ENCODE measurements at regions not wholly inside any gene's neighbourhood (a gene's known extent, or its start where the extent isn't known, plus 50 kb on each side); places are given as distances from the start of the nearest gene placed in this dataset.

DNA sequence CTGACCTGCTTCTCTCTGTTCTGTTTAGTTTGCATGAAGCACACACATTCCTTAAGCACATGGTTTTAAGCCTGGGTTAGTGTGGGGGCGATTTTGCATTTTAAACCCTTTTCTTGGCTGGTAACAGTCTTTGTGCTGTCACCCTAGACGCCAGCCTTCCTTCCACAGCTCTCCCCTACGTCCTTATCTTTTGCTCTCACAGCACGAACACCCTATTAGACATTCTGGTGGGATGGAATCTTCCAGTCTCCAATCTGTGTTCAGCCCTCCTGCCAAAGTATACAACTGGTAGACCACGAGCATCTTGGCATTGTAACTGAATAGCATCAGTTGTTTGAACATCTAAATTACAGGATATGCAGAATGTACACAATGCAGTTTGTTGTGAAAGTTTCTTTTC is 316.9 kb upstream of the IRX2 start:
- Histone ChIP-seq H3K4me1 (ENCODE audit: low read depth, poor library complexity, severe bottlenecking) (no peaks in the 10 kb centered on the region), H3K36me3 (ENCODE audit: insufficient read depth) (no peaks in the 10 kb centered on the region), H4K20me1 (ENCODE audit: insufficient read depth) (no peaks in the 10 kb centered on the region), H3K27me3 (ENCODE audit: insufficient read depth, low read depth) (no peaks in the 10 kb centered on the region), H3K4me3 (IDR thresholded peaks at IDR 0.05; ENCODE audit: insufficient read depth, low read depth, low read length) (no peak overlapping the region), H3K9ac (no peak overlapping the region), H3K4me2 (no peak overlapping the region), H2AFZ (ENCODE audit: low read depth) (no peak overlapping the region), H3K27ac (no peak overlapping the region), H3K79me2 (ENCODE audit: insufficient read depth, low read depth) (no peaks in the 10 kb centered on the region)
- TF ChIP-seq CTCF (conservative IDR thresholded peaks at IDR 0.05; ENCODE audit: low read depth, low read length) = no peak

- no peak overlapping the region for H3K27ac ChIP-seq
- H4K20me1 ChIP-seq (ENCODE audit: insufficient read depth) = no peaks in the 10 kb centered on the region
- TF ChIP-seq CTCF (conservative IDR thresholded peaks at IDR 0.05; ENCODE audit: low read depth, low read length) = no peak
- H3K27me3 ChIP-seq (ENCODE audit: insufficient read depth, low read depth) = no peaks in the 10 kb centered on the region
- H2AFZ ChIP-seq (ENCODE audit: low read depth) = no peak overlapping the region
- H3K4me3 ChIP-seq (IDR thresholded peaks at IDR 0.05; ENCODE audit: insufficient read depth, low read depth, low read length) = no peak overlapping the region
- H3K4me1 ChIP-seq (ENCODE audit: low read depth, poor library complexity, severe bottlenecking) = no peaks in the 10 kb centered on the region
- no peak overlapping the region for H3K4me2 ChIP-seq
- H3K9ac ChIP-seq = no peak overlapping the region
- H3K36me3 ChIP-seq (ENCODE audit: insufficient read depth) = no peaks in the 10 kb centered on the region
- H3K79me2 ChIP-seq (ENCODE audit: insufficient read depth, low read depth) = no peaks in the 10 kb centered on the region
Observed at GRCh38 chr5:3060283-3060682, 308.8 kb upstream of the IRX2 start.

DNA sequence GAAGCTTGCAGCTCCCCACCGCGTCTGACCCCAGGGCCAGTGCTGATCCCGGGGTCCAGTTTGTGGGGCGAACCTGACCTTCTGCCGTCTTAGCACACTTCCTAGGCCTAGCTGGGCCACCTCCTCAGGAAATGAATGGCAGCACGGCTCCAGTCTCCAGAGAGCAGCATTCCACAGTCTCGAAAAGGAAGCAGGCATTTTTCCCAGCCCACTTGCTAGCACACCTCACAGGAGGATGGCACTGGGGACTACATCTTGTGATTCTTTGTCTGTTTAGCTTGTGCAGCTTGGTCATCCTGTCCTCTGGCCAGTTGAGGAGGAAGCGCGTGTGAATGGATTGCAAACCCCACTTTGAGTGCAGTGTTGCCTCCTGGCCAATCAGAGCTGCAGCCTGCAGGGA is 308.0 kb upstream of the IRX2 start:
- H3K27ac ChIP-seq = no peak overlapping the region
- H3K9ac ChIP-seq = no peak overlapping the region
- H3K4me2 ChIP-seq = no peak overlapping the region
- H3K36me3 ChIP-seq (ENCODE audit: insufficient read depth) = no peaks in the 10 kb centered on the region
- H3K27me3 ChIP-seq (ENCODE audit: insufficient read depth, low read depth) = no peaks in the 10 kb centered on the region
- no peak overlapping the region for H2AFZ ChIP-seq (ENCODE audit: low read depth)
- no peaks in the 10 kb centered on the region for H3K4me1 ChIP-seq (ENCODE audit: low read depth, poor library complexity, severe bottlenecking)
- no peak overlapping the region for H3K4me3 ChIP-seq (IDR thresholded peaks at IDR 0.05; ENCODE audit: insufficient read depth, low read depth, low read length)
- no peaks in the 10 kb centered on the region for H3K79me2 ChIP-seq (ENCODE audit: insufficient read depth, low read depth)
- no peaks in the 10 kb centered on the region for H4K20me1 ChIP-seq (ENCODE audit: insufficient read depth)
- no peak for TF ChIP-seq CTCF (conservative IDR thresholded peaks at IDR 0.05; ENCODE audit: low read depth, low read length)

GRCh38 chr5:3058942-3059341 is 307.5 kb upstream of the IRX2 start:
- no peaks in the 10 kb centered on the region for H3K4me1 ChIP-seq (ENCODE audit: low read depth, poor library complexity, severe bottlenecking)
- no peak overlapping the region for H3K9ac ChIP-seq
- no peak overlapping the region for H3K27ac ChIP-seq
- no peak overlapping the region for H3K4me3 ChIP-seq (IDR thresholded peaks at IDR 0.05; ENCODE audit: insufficient read depth, low read depth, low read length)
- H3K27me3 ChIP-seq (ENCODE audit: insufficient read depth, low read depth) = no peaks in the 10 kb centered on the region
- H3K36me3 ChIP-seq (ENCODE audit: insufficient read depth) = no peaks in the 10 kb centered on the region
- no peak overlapping the region for H2AFZ ChIP-seq (ENCODE audit: low read depth)
- no peak for TF ChIP-seq CTCF (conservative IDR thresholded peaks at IDR 0.05; ENCODE audit: low read depth, low read length)
- no peaks in the 10 kb centered on the region for H3K79me2 ChIP-seq (ENCODE audit: insufficient read depth, low read depth)
- no peaks in the 10 kb centered on the region for H4K20me1 ChIP-seq (ENCODE audit: insufficient read depth)
- no peak overlapping the region for H3K4me2 ChIP-seq

GRCh38 chr5:3056866-3057265 is 305.4 kb upstream of the IRX2 start:
- Histone ChIP-seq H2AFZ (ENCODE audit: low read depth) (no peak overlapping the region), H3K79me2 (ENCODE audit: insufficient read depth, low read depth) (no peaks in the 10 kb centered on the region), H3K27ac (no peak overlapping the region), H3K36me3 (ENCODE audit: insufficient read depth) (no peaks in the 10 kb centered on the region), H3K4me3 (IDR thresholded peaks at IDR 0.05; ENCODE audit: insufficient read depth, low read depth, low read length) (no peak overlapping the region), H4K20me1 (ENCODE audit: insufficient read depth) (no peaks in the 10 kb centered on the region), H3K9ac (no peak overlapping the region), H3K4me2 (no peak overlapping the region), H3K4me1 (ENCODE audit: low read depth, poor library complexity, severe bottlenecking) (no peaks in the 10 kb centered on the region), H3K27me3 (ENCODE audit: insufficient read depth, low read depth) (no peaks in the 10 kb centered on the region)
- no peak for TF ChIP-seq CTCF (conservative IDR thresholded peaks at IDR 0.05; ENCODE audit: low read depth, low read length)

All from KMS-11 (cell line).